Liver (tissue), 3 donors: ENCODE measurements at regions not wholly inside any gene's neighbourhood (a gene's known extent, or its start where the extent isn't known, plus 50 kb on each side); places are given as distances from the start of the nearest gene placed in this dataset.
A peak's percentile ranks its signal among the peaks of the same experiment; 100 is the strongest.

ENCODE experiments used
- GABPA ChIP-seq, 2 donors: IDR thresholded peaks in 1 of 2; conservative IDR thresholded peaks in 1 of 2; 2 replicates each; pipeline ENCODE4 v1.6.1; 2016; ENCODE audit warnings: antibody characterized with exemption in 2 of 2, mild to moderate bottlenecking in 1 of 2, moderate library complexity in 1 of 2
- JUND ChIP-seq, 2 donors: IDR thresholded peaks; 2 replicates each; pipeline ENCODE4 v1.6.1; 2016; ENCODE audit warnings: antibody characterized with exemption in 2 of 2
- RAD21 ChIP-seq, 2 donors: IDR thresholded peaks; 2 replicates each; pipeline ENCODE4 v1.6.1; 2016; ENCODE audit warnings: antibody characterized with exemption in 2 of 2, mild to moderate bottlenecking in 2 of 2
- SP1 ChIP-seq: IDR thresholded peaks from 2 replicates; pipeline ENCODE4 v1.6.1; 2018; ENCODE audit warnings: antibody characterized with exemption, mild to moderate bottlenecking
- YY1 ChIP-seq: IDR thresholded peaks from 2 replicates; pipeline ENCODE4 v1.6.1; 2016; ENCODE audit warnings: antibody characterized with exemption, mild to moderate bottlenecking
- TF ChIP-seq, protein P1 (sequence below): fragments of 150-350 bp; IDR thresholded peaks from 2 replicates; pipeline ENCODE4 v1.5.1; 2017; ENCODE audit warnings: improper control_type of control experiment, low read depth, low read length; ENCODE audit not compliant: missing input control
- TF ChIP-seq, protein P2 (sequence below): IDR thresholded peaks from 2 replicates; pipeline ENCODE4 v1.6.1; 2016; ENCODE audit warnings: antibody characterized with exemption
- TF ChIP-seq, protein P3 (sequence below): IDR thresholded peaks from 2 replicates; pipeline ENCODE4 v1.6.1; 2016; ENCODE audit warnings: antibody characterized with exemption, mild to moderate bottlenecking
- TF ChIP-seq, protein P4 (sequence below): IDR thresholded peaks from 2 replicates; pipeline ENCODE4 v1.6.1; 2016; ENCODE audit warnings: antibody characterized with exemption
- donor health status: healthy.
- donor health status: healthy.

DNA sequence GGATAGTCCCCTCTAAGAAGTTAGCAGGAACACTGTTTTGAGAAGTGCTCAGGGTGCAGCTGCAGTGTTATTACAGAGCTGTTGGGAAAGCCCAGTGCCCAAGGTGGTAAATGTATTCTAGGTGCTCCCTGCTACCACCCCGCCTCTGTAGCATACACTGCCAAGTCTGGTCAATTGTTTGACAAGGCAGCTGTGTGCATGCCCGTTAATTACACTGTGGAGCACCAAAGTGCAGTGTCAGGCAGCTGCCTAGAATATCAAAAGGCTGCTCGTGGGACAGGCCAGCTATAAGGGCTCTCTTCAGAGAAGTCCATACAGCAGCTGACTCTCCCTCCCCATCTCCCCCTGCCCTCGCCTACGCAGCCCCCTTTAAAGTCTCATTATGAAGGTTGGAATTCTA lies 99.9 kb upstream of the KLHL13 start:
- TF ChIP-seq SP1 (no peak), JUND (IDR thresholded peaks at IDR 0.05) (no peak), YY1 (no peak), RAD21 (IDR thresholded peaks at IDR 0.05) (peak in 1 of 2 donors; percentile 19), GABPA (IDR thresholded peaks at IDR 0.05 in 1 of 2, conservative IDR thresholded peaks at IDR 0.05 in 1 of 2) (no peak)
- TF ChIP-seq, protein P1, sequence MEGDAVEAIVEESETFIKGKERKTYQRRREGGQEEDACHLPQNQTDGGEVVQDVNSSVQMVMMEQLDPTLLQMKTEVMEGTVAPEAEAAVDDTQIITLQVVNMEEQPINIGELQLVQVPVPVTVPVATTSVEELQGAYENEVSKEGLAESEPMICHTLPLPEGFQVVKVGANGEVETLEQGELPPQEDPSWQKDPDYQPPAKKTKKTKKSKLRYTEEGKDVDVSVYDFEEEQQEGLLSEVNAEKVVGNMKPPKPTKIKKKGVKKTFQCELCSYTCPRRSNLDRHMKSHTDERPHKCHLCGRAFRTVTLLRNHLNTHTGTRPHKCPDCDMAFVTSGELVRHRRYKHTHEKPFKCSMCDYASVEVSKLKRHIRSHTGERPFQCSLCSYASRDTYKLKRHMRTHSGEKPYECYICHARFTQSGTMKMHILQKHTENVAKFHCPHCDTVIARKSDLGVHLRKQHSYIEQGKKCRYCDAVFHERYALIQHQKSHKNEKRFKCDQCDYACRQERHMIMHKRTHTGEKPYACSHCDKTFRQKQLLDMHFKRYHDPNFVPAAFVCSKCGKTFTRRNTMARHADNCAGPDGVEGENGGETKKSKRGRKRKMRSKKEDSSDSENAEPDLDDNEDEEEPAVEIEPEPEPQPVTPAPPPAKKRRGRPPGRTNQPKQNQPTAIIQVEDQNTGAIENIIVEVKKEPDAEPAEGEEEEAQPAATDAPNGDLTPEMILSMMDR = no peak
- TF ChIP-seq, protein P2, sequence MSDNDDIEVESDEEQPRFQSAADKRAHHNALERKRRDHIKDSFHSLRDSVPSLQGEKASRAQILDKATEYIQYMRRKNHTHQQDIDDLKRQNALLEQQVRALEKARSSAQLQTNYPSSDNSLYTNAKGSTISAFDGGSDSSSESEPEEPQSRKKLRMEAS = no peak
- TF ChIP-seq, protein P3, sequence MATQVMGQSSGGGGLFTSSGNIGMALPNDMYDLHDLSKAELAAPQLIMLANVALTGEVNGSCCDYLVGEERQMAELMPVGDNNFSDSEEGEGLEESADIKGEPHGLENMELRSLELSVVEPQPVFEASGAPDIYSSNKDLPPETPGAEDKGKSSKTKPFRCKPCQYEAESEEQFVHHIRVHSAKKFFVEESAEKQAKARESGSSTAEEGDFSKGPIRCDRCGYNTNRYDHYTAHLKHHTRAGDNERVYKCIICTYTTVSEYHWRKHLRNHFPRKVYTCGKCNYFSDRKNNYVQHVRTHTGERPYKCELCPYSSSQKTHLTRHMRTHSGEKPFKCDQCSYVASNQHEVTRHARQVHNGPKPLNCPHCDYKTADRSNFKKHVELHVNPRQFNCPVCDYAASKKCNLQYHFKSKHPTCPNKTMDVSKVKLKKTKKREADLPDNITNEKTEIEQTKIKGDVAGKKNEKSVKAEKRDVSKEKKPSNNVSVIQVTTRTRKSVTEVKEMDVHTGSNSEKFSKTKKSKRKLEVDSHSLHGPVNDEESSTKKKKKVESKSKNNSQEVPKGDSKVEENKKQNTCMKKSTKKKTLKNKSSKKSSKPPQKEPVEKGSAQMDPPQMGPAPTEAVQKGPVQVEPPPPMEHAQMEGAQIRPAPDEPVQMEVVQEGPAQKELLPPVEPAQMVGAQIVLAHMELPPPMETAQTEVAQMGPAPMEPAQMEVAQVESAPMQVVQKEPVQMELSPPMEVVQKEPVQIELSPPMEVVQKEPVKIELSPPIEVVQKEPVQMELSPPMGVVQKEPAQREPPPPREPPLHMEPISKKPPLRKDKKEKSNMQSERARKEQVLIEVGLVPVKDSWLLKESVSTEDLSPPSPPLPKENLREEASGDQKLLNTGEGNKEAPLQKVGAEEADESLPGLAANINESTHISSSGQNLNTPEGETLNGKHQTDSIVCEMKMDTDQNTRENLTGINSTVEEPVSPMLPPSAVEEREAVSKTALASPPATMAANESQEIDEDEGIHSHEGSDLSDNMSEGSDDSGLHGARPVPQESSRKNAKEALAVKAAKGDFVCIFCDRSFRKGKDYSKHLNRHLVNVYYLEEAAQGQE = no peak
- TF ChIP-seq, protein P4, sequence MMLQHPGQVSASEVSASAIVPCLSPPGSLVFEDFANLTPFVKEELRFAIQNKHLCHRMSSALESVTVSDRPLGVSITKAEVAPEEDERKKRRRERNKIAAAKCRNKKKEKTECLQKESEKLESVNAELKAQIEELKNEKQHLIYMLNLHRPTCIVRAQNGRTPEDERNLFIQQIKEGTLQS = no peak
